SJSA1 (cell line): ENCODE measurements at regions not wholly inside any gene's neighbourhood (a gene's known extent, or its start where the extent isn't known, plus 50 kb on each side); places are given as distances from the start of the nearest gene placed in this dataset.

Source experiments
- DNase-seq, 2 experiments: peaks; one replicate each; pipeline ENCODE4 v3.0.0-alpha.2; 2015 to 2020; ENCODE audit warnings: low spot score in 2 of 2, low read depth in 1 of 2
- H3K27ac ChIP-seq: fragments of 250-450 bp; sonication (Bioruptor Pico); 2 replicates; pipeline ENCODE4 v1.5.1; 2020; ENCODE audit warnings: mild to moderate bottlenecking, moderate library complexity
- H3K27me3 ChIP-seq: fragments of 250-450 bp; sonication (Bioruptor Pico); replicated peaks from 2 replicates; pipeline ENCODE4 v1.5.1; 2020; ENCODE audit warnings: mild to moderate bottlenecking, moderate library complexity
- H3K36me3 ChIP-seq: fragments of 250-450 bp; sonication (Bioruptor Pico); 2 replicates; pipeline ENCODE4 v1.5.1; 2020; ENCODE audit warnings: mild to moderate bottlenecking
- H3K4me1 ChIP-seq: fragments of 250-450 bp; sonication (Bioruptor Pico); replicated peaks from 2 replicates; pipeline ENCODE4 v1.6.1; 2021; ENCODE audit warnings: mild to moderate bottlenecking
- H3K4me3 ChIP-seq: fragments of 250-450 bp; sonication (Bioruptor Pico); 2 replicates; pipeline ENCODE4 v1.5.1; 2020; ENCODE audit warnings: mild to moderate bottlenecking
- H3K9me3 ChIP-seq: fragments of 250-450 bp; sonication (Bioruptor Pico); replicated peaks from 2 replicates; pipeline ENCODE4 v1.5.1; 2020; ENCODE audit warnings: mild to moderate bottlenecking

- no peak for DNase-seq
- Histone ChIP-seq H3K4me3 (no peak overlapping the region), H3K9me3 (no peaks in the 10 kb centered on the region)
Measured at GRCh38 chr12:67202011-67202677, 67.0 kb upstream of the CAND1 start.

GRCh38 chr12:67202678-67203012, 66.5 kb upstream of the CAND1 start:
- H3K36me3 ChIP-seq: no peaks in the 10 kb centered on the region
- H3K9me3 ChIP-seq: no peaks in the 10 kb centered on the region
- no peak overlapping the region for H3K27ac ChIP-seq
- DNase-seq: no peak
- peaks cover 4% of the 10 kb centered on the region; the same call in 1 of the 2 replicates for H3K4me1 ChIP-seq
- no peak overlapping the region for H3K4me3 ChIP-seq
- no peaks in the 10 kb centered on the region; the same call in 1 of the 2 replicates for H3K27me3 ChIP-seq

More at GRCh38 chr12:67202011-67202677, 67.0 kb upstream of the CAND1 start:
- no peak overlapping the region for H3K27ac ChIP-seq
- H3K36me3 ChIP-seq: no peaks in the 10 kb centered on the region
- H3K27me3 ChIP-seq: no peaks in the 10 kb centered on the region
- H3K4me1 ChIP-seq: peaks cover 4% of the 10 kb centered on the region; the same call in 1 of the 2 replicates

GRCh38 chr12:67208281-67209067, 60.7 kb upstream of the CAND1 start:
- H3K27me3 ChIP-seq: peaks cover 16% of the 10 kb centered on the region
- DNase-seq: no peak
- H3K27ac ChIP-seq: no peak overlapping the region
- no peaks in the 10 kb centered on the region for H3K36me3 ChIP-seq
- H3K9me3 ChIP-seq: no peaks in the 10 kb centered on the region
- no peak overlapping the region for H3K4me3 ChIP-seq
- H3K4me1 ChIP-seq: no peaks in the 10 kb centered on the region

- H3K36me3 ChIP-seq: no peaks in the 10 kb centered on the region
- H3K27ac ChIP-seq: no peak overlapping the region
- DNase-seq: no peak
- no peak overlapping the region for H3K4me3 ChIP-seq
- no peaks in the 10 kb centered on the region for H3K9me3 ChIP-seq
- no peaks in the 10 kb centered on the region for H3K4me1 ChIP-seq
- H3K27me3 ChIP-seq: peaks cover 16% of the 10 kb centered on the region
Measured at GRCh38 chr12:67211029-67211428, 58.1 kb upstream of the CAND1 start.

- no peak overlapping the region for H3K27ac ChIP-seq
- no peak for DNase-seq
- H3K36me3 ChIP-seq: no peaks in the 10 kb centered on the region
- H3K4me3 ChIP-seq: no peak overlapping the region
- H3K27me3 ChIP-seq: peaks cover 16% of the 10 kb centered on the region
- no peaks in the 10 kb centered on the region for H3K9me3 ChIP-seq
- no peaks in the 10 kb centered on the region for H3K4me1 ChIP-seq
Measured at GRCh38 chr12:67211494-67211893, 57.7 kb upstream of the CAND1 start.

GRCh38 chr12:67217647-67218046, 51.5 kb upstream of the CAND1 start:
- no peak for DNase-seq
- no peaks in the 10 kb centered on the region; the same call in 1 of the 2 replicates for H3K27me3 ChIP-seq
- H3K4me1 ChIP-seq: no peaks in the 10 kb centered on the region
- H3K27ac ChIP-seq: no peak overlapping the region
- H3K36me3 ChIP-seq: no peaks in the 10 kb centered on the region
- H3K9me3 ChIP-seq: no peaks in the 10 kb centered on the region
- H3K4me3 ChIP-seq: no peak overlapping the region
